ENCODE measurements at regions not wholly inside any gene's neighbourhood (a gene's known extent, or its start where the extent isn't known, plus 50 kb on each side); places are given as distances from the start of the nearest gene placed in this dataset.
"Not testable (repeated sequence)": the region's sequence is repeated elsewhere in the genome, so short reads cannot be mapped to it uniquely, and the experiment has no call there.

DNA sequence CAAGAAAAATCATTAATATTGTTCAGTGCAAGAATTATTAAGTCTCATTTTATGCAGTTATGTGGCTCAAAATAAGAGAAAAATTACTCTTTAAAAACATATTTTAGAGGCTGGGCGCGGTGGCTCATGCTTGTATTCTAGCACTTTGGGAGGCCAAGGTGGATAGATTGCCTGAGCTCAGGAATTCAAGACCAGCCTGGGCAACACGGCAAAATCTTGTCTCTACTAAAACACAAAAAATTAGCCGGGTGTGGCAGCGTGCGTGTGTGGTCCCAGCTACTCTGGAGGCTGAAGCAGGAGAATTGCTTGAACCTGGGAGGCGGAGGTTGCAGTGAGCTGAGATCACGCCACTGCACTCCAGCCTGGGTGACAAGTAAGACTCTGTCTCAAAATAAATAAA, 87.9 kb upstream of the STK39 start:
- TF ChIP-seq, protein P1, sequence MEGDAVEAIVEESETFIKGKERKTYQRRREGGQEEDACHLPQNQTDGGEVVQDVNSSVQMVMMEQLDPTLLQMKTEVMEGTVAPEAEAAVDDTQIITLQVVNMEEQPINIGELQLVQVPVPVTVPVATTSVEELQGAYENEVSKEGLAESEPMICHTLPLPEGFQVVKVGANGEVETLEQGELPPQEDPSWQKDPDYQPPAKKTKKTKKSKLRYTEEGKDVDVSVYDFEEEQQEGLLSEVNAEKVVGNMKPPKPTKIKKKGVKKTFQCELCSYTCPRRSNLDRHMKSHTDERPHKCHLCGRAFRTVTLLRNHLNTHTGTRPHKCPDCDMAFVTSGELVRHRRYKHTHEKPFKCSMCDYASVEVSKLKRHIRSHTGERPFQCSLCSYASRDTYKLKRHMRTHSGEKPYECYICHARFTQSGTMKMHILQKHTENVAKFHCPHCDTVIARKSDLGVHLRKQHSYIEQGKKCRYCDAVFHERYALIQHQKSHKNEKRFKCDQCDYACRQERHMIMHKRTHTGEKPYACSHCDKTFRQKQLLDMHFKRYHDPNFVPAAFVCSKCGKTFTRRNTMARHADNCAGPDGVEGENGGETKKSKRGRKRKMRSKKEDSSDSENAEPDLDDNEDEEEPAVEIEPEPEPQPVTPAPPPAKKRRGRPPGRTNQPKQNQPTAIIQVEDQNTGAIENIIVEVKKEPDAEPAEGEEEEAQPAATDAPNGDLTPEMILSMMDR (IDR thresholded peaks at IDR 0.05), result not testable (repeated sequence)
- not testable (repeated sequence) for TF ChIP-seq POLR2A (IDR thresholded peaks at IDR 0.05)

All from breast epithelium (tissue), 3 donors.